GM19463 (cell line): ENCODE measurements at regions not wholly inside any gene's neighbourhood (a gene's known extent, or its start where the extent isn't known, plus 50 kb on each side); places are given as distances from the start of the nearest gene placed in this dataset.

Source experiments
- ATAC-seq: cut with Tn5 transposase; IDR thresholded peaks from one replicate; pipeline ENCODE4 v1.9.1; 2021; ENCODE audit warnings: mild to moderate bottlenecking, moderate library complexity; ENCODE audit not compliant: unreplicated experiment

DNA sequence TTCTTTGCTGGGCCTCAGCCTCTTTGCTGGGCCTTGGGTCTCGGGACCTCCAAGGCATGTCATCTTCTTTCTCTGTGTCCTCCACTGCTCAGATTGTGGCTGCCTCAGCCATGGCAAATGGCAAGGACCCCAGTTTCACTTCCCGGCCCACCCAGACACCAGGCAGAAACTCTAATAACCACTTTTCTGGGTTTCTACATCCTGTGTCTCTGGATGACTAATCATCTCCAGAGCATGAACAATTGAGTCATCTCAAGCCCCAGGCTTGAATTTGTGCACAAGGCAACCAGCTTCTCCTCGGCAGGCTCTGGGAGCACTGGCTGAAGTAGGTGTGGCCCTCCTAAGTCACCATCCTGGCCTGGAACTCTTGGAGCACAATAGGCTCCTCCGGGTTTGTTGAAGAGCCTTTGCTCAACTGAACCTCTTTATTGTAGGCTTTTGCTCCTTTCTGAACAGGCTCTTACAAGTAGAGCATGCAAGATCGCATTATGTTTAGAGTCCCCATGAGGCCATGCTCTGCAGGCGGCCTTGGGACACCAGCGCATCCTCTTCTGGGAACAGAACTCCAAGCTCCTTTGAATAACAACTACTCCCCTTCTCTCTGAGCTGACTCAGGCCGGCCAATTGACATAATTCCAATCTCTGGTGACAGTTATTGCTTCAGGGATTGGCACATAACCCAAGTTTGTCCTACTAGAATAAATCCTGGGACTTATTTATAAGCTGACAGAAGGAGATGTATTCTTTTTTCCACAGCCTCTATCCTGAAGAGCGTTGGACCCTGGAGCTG lies 218.1 kb downstream of the WDR11 start:
- ATAC-seq: peak; percentile 82

DNA sequence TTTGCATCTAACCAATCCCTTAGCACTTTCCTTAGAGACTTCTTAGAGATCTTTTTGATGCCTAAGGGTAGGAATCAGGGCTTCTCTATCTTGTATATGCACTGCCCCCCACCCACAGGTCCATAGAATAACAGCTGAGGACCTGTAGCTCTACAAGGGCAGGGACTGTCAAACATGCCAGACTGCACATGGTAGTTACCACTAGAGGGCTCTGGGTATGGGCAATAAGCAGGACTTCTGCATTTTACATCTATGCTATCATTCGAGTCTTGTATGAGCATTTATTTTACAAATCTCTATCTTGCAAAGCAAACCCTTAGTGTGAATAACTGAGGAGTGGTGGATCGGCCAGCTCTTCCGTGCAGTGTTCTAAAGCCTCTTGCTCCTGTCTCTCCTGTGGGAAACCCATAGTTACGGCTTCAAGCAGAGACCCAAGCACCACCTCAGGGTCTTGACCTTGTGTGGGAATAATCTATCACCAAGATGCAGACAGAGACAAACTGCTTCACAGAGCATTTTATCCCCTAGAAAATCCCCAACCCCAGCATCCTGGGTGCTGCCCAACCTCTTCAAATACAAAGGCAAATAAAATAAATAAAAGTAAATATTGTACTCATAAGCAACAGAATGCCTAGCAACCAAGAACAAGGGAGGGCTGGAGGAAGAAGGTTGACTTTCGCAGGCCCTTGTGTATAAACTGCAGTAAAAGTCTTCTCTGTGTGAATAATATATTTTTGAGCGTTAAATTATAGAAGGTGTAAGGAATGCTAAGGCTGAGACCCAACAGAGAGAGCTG lies 219.3 kb downstream of the WDR11 start:
- ATAC-seq: no peak

DNA sequence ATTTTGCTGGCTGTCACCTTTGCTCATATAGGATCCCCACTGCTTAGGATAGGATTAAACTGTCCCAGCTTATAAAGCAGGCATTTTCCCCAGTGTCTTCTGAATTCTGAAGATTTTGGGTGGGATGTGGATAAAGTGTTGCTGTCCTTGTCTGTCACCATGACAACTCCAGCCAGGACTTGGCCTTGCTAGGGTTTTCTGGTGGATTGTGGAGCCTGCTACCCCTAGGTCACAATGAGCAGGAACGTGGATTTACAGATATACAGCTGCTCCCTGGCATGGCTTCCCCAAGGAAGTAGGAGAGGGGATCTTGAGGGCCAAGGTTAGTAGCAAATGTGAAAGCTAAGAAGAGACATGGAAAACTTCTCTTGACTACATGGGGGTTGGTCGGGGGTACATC lies 220.7 kb downstream of the WDR11 start:
- ATAC-seq: no peak

DNA sequence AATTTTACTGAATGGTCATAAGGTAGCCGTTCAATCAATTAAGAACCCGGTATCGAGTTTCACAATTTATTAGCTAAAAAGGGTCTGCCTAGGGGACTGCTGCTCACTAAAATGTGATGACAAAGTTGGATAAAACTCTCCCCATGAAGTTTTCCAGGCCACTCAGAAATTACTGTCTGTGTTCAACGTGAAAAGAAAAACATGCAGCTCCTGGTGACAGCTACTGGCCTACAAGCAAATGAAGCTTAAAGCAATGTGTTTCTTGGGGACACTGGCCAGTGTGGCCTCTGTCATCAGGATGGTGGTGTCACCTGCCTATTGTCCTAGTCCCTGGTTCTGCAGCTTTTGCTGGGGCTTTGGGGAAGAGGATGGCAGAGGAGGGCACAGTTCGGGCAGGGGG lies 222.6 kb downstream of the WDR11 start:
- no peak for ATAC-seq

DNA sequence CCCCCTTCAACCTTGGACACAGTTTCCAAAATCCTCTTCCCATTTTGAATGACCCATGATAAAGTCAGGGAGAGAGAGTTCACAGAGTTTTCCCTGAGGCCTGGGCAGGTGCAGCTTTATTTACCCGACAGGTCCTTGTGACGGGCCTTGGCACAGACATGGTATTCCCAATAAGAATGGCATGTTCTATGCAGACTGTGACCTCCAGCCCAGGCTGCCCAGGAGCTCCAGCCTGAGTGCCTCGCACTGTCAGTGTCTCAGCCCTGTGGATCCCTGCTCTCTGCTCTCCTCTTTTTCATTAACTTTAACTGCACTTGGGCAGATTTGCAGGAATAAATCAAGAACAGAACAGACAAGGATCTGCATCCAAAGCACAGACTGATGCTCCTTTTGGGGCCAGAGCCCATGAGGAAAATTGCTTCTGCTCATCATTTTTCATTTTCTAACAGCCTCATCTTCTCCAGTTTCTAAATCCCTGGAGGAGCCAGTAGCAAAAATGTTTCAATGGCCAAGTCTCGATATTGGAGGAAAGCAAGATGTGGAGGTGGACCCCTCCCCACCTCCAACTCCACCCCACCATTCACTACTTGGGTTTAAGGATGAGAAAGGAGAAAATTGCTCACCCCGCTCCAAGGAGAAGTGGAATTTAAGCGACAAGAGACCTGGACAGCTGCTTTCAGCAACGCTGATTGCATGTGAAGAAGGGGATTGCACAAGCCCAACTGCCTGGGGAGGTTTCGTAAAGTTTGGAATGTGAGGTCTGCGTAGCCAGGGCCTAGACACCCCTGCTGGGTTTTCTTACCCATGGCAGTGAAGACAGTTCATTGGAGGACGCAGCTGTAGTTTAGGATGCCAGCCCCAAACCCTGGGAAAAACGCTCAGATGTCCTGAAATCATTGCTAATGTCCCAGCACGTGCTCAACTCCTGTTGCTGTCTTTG lies 225.9 kb downstream of the WDR11 start:
- no peak for ATAC-seq

DNA sequence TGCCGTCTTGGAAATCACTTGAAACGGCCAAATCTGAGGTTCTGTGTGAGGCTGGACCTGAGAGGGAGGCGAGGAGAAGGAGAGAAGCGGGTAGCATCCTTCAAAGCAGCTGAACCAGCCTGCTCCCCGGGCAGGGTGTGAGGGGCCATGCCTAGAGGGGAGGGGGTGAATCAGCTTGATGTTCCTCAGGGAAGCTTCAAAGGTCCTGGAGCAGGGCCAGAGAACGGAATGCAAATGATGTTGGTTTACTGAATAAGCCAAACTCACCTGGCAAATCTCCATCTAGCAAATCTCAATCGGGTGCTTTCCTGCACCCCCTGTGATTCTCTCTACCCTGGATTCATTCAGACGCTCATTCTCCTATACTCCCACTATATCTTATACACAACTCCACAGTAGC lies 226.9 kb downstream of the WDR11 start:
- no peak for ATAC-seq

DNA sequence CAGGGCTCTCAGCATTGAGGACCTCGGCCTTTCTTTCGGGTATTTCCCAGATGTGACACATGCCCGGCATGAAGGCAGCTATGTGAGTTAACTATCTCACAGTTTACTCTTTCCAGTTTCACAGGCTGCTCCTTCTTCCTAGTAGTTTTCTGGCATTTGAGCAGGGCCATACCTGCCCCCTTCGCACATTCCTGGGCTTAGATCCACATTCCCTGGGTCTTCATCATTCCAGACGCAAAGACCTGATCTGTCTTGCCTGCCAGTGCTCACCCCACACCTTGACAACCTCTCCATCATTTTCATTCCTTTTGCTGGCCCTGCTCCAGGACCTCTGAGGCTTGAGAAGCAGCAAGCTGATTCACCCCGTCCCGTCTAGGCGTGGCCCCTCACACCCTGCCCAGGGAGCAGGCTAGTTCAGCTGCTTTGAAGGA lies 227.5 kb downstream of the WDR11 start:
- no peak for ATAC-seq

DNA sequence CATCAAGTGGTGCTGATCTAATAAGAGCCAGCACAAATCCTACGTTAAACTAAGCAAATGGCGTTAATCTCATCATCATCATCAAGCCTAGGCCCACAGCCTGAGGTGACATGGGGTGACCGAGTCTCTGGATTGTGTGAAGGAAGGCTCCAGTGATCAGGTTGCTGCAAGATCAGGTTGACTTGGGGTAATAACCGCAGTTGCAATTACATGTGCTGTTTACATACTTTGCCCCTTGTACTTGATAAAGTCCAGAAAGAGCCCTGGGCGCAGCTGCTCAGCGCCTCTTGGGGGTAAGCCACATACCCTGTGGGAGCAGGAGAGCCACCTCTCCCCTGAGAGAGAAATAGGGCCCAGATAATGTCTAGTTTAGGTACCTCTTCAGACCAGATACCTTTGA lies 228.1 kb downstream of the WDR11 start:
- no peak for ATAC-seq

DNA sequence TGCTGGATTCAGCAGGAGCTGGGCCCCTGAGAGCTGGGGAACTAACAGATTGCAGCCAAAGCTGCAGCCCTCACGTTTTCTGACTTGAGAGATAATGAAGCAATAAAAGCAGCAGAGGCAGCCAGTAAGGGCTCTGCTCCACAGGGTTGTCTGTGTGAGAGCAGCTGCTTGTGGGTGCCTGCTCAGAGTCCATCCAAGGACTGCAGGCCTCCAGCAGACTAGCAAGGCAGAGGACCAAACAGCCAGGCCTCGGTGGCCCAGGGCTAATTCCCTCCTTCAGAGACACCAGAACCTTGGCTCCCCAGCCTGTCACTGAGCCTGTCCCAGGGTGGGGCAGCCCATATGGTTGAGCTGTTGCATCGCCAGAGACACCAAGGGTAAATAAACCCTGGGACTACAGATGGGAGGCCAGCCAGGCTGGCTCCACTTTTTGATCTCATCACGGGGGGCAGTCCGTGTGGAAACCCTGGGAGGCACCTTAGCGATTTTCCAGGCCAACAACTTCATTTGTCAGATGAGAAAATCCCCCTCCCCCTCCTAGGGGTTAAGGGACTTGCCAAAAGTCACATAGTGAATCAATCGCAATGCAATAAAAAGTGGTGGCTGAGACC lies 229.2 kb downstream of the WDR11 start:
- no peak for ATAC-seq

DNA sequence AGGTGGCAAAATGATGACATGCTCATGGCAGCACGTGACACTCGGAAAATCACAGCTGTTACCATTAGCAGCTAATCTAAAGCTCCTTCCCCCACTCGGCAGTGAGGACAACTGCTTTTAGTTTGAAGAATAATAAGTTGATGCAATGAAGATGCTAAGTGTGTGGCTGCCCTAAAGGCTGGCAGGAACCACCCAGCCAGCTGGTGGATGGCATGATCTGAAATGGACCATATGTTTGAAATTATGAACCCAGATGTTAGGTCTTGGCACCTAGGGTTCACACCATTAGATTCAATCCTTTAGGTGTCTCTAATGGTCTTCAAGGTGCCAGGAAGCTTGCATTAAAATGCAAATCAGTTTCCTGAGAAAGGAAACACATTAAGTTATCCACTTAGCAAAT lies 230.1 kb downstream of the WDR11 start:
- no peak for ATAC-seq

DNA sequence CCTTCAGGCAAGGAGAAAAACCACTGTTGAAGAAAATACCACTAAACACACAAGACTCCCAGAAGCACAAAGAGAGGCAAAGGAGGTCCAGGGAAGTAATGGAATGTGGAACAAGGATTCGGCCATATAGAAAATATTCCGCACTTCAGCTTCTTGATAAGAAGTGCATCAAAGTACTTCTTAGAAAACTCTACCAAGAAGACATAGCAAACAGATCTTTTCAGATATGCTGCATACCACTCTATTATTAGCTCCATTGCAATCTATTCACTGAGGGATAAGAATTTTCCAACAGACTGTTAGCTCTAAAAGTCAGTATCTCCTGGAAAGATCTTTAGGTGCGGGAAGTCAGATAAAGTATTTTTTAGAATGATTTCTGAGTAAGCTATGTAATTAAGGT lies 231.8 kb downstream of the WDR11 start:
- no peak for ATAC-seq

DNA sequence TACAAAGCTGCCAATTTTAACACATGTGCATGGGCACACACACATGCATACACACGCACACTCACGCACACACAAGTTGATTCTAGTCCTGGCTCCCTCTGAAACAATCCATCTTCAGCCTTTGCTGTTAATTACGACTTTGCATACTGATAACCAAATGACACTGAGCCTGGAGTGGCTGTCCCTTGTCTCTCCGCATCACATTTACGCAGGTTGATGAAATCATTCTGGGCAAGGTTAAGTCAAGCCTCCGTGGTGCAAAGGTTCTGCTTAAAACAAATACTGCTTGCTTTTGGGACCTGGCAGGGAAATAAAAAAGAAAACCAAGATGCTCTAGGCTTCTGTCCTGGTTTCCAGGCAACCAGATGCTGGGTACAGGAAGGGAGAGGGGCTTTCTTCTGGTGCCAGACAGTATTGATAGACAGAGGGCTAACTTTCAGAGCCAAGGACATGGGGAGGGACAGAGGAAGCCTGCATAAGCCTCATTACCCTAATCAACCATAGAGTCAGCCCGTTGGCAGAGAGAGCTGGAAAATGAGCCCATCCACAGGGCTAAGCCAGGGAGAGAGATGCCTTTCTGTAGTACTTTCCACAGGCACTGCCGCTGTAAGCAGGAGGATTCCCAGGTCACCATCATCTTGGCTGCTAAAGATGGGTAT lies 233.0 kb downstream of the WDR11 start:
- ATAC-seq: no peak

DNA sequence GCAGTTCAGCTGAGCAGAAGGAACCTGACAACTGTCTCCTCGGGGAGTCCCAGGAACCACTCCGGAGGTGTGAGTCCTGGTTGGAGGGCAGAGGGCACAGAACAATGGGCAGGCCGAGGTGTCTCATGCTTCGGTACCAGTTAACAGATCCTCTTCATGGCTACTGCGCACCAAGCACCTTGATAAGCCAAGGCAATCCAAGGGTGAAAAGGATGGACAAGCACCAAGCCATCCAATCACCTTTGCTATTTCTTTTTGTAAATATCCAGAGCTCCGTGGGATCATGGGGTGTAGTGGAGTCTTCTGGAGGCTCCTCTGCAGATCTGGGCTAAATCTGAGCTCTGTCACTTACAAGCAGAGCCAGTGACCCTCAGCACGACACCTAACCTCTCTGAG lies 233.5 kb downstream of the WDR11 start:
- ATAC-seq: no peak

DNA sequence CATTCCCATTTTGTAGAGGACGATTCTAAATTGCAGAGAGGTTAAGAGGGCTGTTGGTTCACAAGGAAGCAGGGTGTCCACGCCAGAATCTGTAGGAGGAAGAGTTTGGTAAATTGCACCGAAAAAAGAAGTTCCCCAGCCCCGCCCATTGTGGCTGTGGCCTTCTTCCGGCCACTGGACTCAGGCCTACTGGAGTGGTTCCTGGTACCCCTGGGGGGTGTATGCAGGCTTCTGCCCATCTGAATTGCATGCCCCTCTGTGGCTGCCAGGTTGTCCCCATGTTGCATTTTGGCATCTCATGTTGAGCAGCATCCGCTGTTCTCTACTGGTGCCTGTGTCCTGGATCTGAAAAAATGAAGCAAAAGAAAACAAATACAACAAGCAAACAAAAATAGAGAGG lies 234.2 kb downstream of the WDR11 start:
- ATAC-seq: no peak

DNA sequence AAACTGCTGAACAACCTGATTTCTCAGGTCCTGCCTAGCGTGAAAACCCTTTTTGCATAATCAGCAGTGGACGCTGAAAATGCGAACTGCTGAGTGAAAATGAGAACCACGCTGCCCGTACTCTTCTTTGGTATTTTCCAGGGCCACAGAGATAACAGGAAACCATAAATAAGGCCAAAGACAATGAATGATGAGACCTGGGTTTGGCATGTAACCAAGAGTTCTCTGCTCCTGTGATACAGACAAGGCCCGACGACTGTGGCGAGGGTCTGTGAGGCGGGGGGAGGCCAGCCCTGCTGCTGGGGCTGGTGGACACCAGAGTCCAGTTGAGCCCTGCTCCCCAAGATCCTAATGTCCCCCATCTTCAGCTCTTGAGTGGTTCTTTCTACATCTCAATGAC lies 236.0 kb downstream of the WDR11 start:
- no peak for ATAC-seq

DNA sequence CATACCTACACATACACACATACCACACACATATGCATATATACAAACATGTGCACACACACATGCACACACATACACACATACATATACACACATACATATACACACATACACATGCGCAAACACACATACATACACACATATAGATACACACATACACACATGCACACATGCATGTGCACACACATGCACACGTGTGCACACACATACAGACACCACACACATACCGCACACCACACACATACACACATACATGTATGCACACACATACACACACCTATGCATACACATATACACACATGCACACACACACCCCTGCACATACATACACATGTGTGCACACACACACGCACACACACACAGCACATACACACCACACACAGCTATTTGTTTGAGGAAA lies 236.5 kb downstream of the WDR11 start:
- ATAC-seq: no peak

DNA sequence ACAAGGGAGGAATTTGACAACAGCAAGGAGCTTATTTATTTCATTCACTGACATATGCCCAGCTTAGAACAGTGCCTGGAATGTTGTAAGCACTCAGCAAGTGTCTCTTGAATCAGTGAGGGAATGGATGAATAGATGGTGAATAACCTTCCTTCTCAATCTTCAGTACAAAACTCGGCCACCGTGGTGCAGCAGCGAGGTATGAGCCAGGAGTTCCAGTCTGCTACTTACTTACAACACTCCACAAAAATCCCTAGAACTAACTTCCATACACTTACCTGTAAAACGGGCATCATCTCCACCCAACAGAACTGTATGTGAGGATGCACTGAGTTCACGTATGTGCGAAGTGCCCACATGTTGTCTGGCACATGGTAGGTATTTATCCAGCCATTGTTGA lies 237.4 kb downstream of the WDR11 start:
- ATAC-seq: no peak

DNA sequence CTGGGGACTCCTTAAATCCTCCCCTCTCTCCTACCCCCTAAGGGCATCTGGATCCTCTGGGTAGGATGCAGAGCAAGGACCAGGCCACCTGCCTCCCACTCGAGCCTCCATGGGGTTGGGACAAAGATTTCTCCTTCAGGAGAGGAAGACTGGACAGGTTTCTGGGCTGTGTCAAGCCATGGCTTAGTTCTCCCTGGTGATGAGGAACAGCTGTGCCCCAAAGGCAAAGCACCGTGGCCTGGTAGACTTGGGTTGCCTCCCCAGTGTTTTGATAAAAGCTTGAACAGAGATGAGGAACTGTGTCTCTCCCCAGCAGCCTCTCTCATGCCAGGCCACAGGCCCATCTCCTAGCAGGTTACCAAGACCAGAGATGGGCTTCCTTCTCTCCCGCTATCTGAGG lies 238.3 kb downstream of the WDR11 start:
- no peak for ATAC-seq

DNA sequence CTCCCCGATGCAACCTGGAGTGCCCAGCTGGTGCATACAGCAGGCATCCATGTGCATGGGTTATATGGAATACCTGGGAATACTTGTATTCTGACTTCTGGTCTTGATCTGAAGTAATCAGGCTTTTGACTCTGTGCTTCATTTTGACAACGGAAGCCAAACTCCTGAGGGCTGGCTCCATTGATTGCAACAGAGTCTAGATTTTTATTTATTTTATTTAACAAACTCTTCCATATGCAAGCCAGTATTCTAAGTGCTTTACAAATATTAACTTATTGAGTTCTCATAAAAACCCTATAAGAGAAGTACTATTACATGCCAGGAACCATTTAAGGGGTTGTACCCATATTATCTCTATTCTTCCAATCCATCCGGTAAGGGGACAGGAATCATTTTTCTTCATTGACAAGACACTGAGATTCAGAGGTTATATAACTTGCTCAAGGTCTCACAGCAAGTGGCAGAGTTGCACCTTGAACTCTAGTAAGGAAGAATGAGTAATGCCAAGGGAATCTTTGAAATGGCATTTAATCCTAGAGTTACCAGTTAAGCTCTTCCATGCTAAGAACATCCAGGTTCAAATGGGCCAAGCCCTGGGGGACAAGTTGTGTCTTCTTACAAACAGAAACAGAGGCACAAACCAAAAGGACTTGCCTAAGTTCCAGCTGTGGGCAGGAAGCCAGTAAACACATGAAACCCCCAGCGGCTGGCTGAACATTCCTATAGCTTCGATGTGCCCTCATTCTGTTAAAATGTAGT lies 241.0 kb downstream of the WDR11 start:
- no peak for ATAC-seq

DNA sequence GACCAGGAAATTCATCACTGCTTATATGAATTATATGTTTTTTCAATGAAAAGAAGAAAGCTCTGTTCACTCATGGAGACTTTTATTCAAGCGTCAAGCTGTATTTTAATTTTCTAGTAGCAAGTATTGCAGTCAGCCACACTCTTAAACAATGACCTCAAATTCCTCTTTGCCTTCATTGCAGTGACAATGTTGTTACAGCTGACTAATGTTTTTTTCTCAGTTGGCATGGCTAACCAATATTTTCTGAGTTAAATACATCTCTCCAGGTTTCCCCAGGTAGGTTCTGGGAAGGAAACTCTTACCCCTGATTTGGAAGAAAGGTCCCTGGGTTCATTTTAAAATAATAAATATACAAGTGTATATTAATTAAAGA lies 241.5 kb downstream of the WDR11 start:
- no peak for ATAC-seq
